HTR-8/SVneo (cell line): ENCODE measurements at regions not wholly inside any gene's neighbourhood (a gene's known extent, or its start where the extent isn't known, plus 50 kb on each side); places are given as distances from the start of the nearest gene placed in this dataset.

Experiments used
- DNase-seq: peaks from one replicate; pipeline ENCODE4 v3.0.0; 2011; ENCODE audit warnings: low spot score, mixed read lengths; ENCODE audit not compliant: insufficient read length
- FAIRE-seq: peaks from 2 replicates; lab custom pipeline; 2011; peaks lifted over from hg19 to GRCh38; lab: Jason Lieb, UNC

DNA sequence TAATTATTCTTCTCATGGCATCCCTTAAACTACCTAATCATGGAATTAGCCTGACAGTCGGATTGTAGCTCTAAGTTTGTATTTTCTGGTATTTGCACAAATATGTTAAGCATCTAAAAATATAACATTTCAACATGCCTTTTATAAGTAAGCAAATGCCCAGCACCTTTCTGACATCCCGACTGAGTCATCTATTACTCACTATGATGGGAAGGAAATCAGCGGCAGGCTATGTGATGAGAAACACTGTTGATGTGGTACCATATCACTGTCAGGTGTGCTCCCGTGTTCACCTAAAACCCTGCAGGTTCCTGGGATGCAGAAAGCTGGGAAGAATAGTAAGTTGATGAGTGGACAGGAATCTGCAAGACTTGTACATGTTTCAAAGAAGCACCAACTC lies 367.8 kb upstream of the IL12A start:
- DNase-seq: peak; percentile 48
- FAIRE-seq: peak; percentile 73

DNA sequence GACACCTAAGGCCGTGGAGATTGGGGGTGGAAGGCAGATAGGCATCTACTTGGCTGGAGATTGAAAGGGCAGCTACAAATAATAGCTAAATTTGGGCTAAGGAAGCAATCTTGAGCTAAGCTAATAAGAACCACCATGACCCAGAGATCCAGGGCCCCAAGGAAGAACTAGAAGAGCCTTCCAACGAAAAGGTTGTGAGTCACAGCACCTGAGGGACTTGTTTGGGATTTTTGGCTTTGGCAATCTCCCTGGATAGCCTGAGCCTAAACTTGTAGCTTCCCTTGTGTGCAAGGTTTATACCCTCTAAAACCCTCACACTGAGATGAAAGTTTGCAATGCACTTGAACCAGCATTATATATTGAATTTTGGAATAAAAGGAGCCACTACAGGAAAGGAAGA lies 364.0 kb upstream of the IL12A start:
- FAIRE-seq (no peak), DNase-seq (no peak)

DNA sequence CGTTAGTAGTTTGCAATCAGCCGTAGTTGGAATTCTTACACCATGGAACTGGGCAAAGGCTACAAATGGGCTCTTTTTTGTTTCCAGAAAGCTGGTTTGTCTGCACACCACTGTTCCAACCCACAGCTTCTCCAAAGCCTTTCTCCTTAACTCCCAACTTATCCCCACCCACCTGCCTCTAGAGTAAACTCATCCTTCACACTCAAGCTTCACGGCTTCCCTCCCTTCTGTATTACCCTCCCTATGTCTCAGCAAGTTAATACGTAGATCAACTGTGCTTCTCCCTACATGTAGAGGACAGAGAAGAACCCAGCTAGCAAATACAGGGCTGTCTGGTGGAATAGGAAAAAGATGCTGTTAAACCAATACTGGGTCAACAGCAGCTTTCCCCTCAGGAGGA lies 363.0 kb upstream of the IL12A start:
- no peak for DNase-seq
- FAIRE-seq: no peak

DNA sequence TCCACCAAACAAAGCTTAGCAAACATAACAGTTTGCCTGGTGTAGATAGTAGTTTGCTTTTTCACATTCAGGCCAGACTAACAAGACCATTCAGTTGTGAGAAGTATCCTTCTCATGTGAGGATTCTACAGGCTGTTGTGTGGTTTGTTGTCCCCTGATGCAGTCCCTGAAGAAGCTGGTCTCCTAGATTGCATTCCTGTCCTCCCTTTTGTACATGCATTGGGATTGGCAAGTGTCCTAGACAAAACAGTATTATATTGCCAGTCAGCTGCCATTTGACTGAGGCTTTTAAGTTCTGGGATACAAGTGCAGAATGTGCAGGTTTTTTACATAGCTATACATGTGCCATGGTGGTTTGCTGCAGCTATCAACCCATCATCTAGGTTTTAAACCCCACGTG lies 362.0 kb upstream of the IL12A start:
- DNase-seq (no peak), FAIRE-seq (no peak)

GRCh38 chr3:159627229-159627628 lies 361.4 kb upstream of the IL12A start:
- FAIRE-seq (no peak), DNase-seq (no peak)

- no peak for DNase-seq
- no peak for FAIRE-seq
Measured at GRCh38 chr3:159627634-159628033, 361.0 kb upstream of the IL12A start.

DNA sequence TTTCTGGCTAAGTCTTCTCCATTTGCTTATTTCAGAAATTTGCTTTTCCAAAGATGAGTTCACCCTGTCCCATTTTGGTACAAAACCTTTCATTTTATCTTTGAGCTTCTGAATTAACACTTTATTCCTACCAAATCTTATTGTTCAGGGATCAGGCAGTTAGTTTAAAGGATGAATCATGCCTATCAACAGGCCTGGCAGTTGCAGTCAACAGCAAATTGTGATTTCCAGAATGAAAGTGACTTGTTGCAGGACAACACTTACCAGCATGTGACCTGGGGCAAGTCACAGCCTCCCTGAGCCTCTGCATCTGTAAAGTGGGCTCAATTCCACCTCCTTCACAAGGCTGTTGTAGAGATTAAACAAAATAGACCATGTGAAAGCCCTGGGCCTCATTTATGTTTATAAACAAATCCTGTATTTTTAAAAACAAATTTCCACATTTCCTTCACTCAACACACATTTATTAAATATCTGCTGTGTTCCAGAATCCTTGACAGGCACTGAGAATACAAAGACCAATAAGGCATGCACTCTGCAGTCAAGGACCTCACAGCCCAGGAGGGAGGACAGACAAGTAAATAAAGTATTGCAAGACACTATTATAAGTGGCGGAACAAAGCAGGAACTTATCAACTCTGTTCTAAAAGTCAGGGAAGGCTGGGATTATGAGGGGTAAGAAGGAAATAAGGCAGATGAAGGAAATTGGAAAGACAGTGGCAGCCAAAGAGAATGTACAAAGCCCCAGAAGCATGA lies 359.1 kb upstream of the IL12A start:
- DNase-seq (no peak), FAIRE-seq (no peak)

DNA sequence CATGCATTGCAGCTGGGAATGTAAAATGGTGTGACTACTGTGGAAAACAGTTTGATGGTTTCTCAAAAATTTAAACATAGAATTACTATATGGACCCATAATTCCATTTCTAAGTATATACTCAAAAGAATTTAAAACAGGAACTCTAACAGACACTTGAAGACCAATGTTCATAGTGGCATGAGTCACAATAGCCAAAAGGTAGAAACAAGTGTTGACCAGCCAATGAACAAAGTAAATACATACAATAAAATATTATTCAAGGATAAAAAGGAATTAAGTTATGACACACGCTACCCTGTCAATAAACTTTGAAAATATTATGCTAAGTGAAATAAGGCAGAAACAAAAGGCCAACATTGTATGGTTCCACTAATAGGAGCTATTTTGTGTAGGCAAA lies 357.4 kb upstream of the IL12A start:
- FAIRE-seq: no peak
- DNase-seq: no peak

- DNase-seq (no peak), FAIRE-seq (peak; percentile 4)
Measured at GRCh38 chr3:159632128-159632527, 356.5 kb upstream of the IL12A start.

DNA sequence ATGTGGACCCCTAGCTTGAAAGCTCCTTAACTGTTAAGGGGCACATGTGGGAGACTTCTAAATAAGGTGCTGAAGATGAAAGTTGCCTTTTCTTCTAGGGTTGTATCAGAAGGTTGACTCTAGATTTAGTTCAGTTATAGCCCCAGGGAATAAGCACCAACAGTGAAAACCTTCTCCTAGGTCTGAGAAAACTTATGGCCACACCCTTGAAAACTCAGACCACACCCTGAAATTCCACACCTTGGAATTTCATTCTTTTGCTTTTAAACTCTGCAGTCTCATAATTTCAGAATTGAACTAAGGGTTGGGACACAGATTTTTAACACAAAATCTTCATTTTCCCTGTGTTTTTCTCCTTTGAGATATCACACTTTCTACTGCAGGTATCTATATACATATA lies 355.8 kb upstream of the IL12A start:
- no peak for DNase-seq
- FAIRE-seq: no peak

DNA sequence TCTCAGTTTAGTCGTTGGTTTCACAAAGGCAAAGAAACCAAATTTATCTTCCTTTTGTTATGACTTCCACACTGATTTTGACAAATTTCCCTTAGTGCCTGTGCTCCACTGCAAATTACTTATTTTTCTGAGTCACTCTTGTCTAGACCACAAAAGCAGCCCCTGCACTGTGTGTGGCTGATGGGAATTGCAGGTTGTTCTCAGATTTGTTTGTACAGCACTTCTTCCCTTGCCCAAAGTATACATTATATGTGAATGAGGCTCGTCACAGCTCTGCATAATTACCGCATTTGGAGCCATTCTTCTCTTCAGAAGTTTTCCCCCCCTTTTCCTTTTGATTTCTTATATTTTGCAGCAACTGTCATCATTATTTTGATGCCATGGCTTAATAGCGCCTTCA lies 354.2 kb upstream of the IL12A start:
- FAIRE-seq (no peak), DNase-seq (no peak)

DNA sequence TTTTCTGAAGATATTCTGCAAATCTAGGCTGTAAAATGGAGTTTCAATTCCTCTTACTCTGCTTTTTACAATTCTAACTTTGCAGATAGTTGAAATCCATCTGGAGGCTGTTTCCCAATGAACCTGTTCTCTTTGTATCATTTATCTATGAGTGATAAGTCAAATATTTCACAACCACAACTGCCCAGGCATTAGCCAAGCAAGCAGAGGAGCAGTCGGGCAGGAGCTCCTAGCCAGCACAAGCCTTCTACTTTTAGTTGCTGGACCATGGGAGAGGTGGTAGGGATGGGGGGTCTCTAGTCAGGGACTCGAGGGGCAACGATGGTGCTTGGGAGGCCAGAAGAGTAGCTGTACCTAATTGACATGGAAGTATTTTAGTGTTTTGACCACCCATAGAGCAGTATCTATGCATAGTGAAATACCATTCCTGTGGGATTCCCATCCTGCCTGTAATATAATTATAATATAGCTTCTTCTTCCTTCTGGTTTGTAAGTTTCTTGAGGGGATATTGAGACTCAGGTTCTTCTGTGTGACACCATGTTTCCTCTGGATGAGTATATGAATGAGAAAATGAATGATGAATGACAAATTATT lies 353.5 kb upstream of the IL12A start:
- no peak for DNase-seq
- FAIRE-seq: peak; percentile 77

DNA sequence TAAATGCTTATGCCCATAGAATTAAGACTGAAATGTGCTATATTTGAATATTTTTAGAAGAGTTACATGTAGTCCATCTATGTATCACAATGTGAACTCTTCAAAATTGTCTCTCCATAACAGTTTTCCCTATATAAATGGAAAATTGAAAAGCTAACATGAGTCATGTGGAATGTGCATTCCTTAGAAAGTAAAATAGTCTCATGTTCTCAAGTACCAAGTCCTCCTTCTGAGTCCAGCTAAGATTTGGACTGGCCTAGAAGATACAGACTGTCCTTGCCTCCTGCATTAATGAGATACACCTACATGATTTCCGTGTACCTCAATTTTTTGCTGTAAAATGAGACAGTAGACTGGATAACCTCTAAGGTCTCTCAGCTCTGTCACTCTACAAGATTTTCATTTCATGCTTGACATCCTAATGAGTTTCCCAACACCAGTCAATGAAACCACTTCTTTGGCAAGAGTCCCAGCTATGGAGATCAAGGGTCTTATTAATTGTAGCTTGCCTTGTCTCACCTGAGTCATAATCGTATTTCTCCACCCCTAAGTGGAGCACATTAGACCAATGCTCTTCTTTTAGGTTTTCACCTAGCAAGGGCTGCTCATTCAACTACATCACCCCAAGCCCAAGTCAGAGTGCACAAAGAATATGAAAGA lies 350.6 kb upstream of the IL12A start:
- FAIRE-seq: peak; percentile 42
- peak; percentile 22 for DNase-seq

- FAIRE-seq (no peak), DNase-seq (no peak)
Measured at GRCh38 chr3:159640225-159640624, 348.4 kb upstream of the IL12A start.

DNA sequence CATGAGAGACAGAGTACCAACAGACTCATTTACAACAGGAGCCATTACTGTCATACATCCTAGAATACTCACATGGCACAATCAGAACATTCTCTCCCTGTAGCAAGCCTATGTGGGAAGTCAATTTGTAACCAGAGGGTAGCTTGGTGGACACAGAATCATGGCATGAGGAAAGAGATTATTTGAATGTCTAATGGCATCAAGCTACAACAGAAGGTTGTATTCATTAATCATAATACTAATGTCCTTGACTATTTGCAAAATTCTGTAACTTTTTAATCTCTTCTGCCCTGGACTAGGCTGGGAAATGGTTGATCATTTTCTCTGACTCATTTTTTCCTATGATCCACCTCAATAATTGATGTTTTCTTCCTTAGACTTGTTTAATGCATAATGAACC lies 345.2 kb upstream of the IL12A start:
- DNase-seq: no peak
- FAIRE-seq: no peak

DNA sequence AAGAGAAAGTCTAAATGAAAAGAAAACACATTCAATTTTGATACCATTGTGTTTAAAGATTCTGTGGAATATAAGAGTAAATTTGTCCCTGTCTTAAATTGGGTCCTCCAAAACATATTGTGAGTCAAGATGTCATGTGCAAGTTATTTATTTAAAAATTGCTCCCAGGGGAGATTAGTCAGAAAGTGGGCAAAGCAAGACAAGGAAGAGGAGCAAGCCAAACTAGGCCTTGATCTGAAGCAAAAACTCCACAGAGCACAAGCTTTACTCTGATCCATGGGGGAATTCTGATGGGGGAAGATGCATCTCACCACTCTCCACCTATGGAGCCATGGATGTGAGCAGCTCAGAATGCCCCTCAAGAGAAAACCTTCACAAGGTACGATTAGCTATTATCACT lies 342.8 kb upstream of the IL12A start:
- DNase-seq (no peak), FAIRE-seq (no peak)

DNA sequence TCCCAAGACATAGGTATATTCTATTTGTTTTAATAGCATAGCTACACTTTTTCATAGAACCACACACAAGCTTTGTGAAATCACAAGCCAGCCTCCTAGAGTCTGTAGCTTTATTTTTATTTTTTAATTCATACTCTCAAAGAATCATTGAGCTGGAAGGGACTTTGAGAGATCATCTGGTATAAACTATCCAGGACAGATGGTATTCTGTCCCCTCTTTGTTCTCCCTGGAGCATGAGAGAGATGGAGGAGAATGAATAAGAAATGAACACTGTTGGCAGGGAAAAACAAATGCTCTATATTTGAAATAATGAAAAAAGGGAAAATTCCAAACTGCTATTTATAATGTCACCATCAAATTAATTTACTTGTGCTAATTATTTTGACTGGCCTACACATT lies 338.7 kb upstream of the IL12A start:
- FAIRE-seq (no peak), DNase-seq (no peak)

GRCh38 chr3:159650726-159651125 lies 337.9 kb upstream of the IL12A start:
- FAIRE-seq (peak; percentile 28), DNase-seq (no peak)

GRCh38 chr3:159652452-159652851 lies 336.2 kb upstream of the IL12A start:
- DNase-seq (no peak), FAIRE-seq (no peak)

DNA sequence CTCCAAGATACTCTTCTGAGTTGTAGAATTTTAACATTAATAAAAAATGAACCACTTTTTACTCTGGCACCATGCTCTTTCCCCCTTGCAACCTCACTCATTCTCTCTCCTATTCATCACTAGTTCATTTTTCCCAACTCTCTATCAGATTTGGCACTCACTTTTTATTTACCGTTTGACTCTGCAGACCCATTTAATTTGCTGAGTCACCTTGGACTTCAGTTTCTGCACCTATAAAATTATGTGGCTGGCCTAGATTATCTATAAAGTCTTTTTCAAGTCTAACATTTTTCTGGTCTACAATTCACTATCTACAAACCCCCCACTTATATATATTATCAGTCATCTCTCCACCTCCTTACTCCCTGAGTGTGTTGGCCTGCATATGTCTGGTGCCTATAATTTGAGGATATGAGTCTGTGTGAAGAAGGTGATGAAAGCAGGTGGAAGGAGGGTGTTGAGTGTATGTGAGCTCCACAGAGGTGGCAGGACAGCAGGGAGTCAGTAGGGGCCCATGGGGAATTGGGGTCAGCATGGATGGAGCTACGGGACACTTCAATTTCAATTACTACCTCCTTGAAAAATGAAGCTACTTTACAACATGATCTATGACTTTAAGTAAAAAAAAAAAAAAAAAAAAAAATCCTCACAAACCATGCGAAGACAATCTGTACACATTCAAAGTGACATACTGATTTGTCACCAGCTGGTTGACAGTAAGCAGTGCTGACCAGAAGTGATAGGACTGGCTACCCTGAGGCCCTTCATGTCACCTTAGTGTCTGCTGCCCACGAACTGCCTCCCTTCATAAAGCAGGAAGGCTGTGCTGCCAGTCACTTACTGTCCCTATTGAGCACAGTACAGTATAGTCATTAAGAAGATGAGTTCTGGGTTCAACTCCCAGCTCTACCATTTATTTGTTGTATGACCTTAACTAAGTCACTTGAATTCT lies 334.2 kb upstream of the IL12A start:
- DNase-seq (no peak), FAIRE-seq (no peak)

GRCh38 chr3:159655202-159655601 lies 333.4 kb upstream of the IL12A start:
- no peak for DNase-seq
- peak; percentile 51 for FAIRE-seq
